ENCODE measurements at regions not wholly inside any gene's neighbourhood (a gene's known extent, or its start where the extent isn't known, plus 50 kb on each side); places are given as distances from the start of the nearest gene placed in this dataset.

- TF ChIP-seq, protein P1, sequence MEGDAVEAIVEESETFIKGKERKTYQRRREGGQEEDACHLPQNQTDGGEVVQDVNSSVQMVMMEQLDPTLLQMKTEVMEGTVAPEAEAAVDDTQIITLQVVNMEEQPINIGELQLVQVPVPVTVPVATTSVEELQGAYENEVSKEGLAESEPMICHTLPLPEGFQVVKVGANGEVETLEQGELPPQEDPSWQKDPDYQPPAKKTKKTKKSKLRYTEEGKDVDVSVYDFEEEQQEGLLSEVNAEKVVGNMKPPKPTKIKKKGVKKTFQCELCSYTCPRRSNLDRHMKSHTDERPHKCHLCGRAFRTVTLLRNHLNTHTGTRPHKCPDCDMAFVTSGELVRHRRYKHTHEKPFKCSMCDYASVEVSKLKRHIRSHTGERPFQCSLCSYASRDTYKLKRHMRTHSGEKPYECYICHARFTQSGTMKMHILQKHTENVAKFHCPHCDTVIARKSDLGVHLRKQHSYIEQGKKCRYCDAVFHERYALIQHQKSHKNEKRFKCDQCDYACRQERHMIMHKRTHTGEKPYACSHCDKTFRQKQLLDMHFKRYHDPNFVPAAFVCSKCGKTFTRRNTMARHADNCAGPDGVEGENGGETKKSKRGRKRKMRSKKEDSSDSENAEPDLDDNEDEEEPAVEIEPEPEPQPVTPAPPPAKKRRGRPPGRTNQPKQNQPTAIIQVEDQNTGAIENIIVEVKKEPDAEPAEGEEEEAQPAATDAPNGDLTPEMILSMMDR (IDR thresholded peaks at IDR 0.05): no peak
- ATAC-seq: no peak
- no peak overlapping the region for H3K4me3 ChIP-seq
- H3K36me3 ChIP-seq (ENCODE audit: low read depth): no peaks in the 10 kb centered on the region
- H3K4me1 ChIP-seq (ENCODE audit: low read depth): no peaks in the 10 kb centered on the region
- no peak for DNase-seq
- intact Hi-C loops (cut with DNase I, micrococcal nuclease): no loop called here
- peaks cover 20% of the 10 kb centered on the region for H3K9me3 ChIP-seq
These were observed 431.8 kb upstream of the MYT1L start for GRCh38 chr2:2762913-2763312.

GRCh38 chr2:2762166-2762908 lies 431.3 kb upstream of the MYT1L start:
- ATAC-seq: no peak
- H3K4me3 ChIP-seq: no peak overlapping the region
- no peak for DNase-seq
- intact Hi-C loops (cut with DNase I, micrococcal nuclease): no loop called here
- peaks cover 18% of the 10 kb centered on the region for H3K9me3 ChIP-seq
- TF ChIP-seq, protein P1 (IDR thresholded peaks at IDR 0.05): no peak
- H3K4me1 ChIP-seq (ENCODE audit: low read depth): no peaks in the 10 kb centered on the region
- H3K36me3 ChIP-seq (ENCODE audit: low read depth): no peaks in the 10 kb centered on the region

DNA sequence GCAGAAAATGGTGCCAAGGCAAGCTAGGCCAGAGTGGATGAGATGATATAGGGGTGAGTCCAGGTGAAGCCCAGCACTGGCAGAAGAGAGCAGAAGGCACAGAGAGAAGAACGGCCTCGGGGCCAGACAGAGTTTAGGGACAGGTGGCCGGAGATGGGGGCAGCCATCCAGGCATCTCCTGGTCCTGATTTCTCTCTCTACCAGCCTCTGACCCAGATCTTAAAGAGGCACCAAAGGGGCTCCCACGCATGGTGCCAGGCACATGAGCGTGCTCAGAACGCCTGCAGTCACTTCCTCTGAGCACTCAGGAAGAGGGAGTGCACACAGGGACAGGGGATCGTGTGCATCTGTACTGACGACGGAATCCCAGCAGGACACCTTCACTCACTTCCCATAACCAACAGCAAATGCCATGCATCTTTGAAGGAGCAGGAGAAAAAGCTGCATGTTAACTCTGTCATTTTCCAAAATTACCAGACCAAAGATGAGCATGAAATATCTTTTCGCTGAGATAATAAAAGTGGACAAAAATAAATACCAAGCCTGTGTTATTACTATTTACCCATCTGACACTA lies 427.8 kb upstream of the MYT1L start:
- Histone ChIP-seq H3K36me3 (ENCODE audit: low read depth) (no peaks in the 10 kb centered on the region), H3K4me3 (no peak overlapping the region), H3K9me3 (peaks cover 28% of the 10 kb centered on the region), H3K4me1 (ENCODE audit: low read depth) (no peaks in the 10 kb centered on the region)
- no peak for ATAC-seq
- TF ChIP-seq, protein P1 (IDR thresholded peaks at IDR 0.05): no peak
- DNase-seq: no peak
- intact Hi-C loops (cut with DNase I, micrococcal nuclease): no loop called here

GRCh38 chr2:2757764-2758163 lies 426.7 kb upstream of the MYT1L start:
- Histone ChIP-seq H3K4me1 (ENCODE audit: low read depth) (no peaks in the 10 kb centered on the region), H3K9me3 (peaks cover 28% of the 10 kb centered on the region), H3K36me3 (ENCODE audit: low read depth) (no peaks in the 10 kb centered on the region), H3K4me3 (no peak overlapping the region)
- ATAC-seq (no peak), DNase-seq (no peak)
- TF ChIP-seq, protein P1 (IDR thresholded peaks at IDR 0.05): no peak
- intact Hi-C loops (cut with DNase I, micrococcal nuclease): no loop called here

GRCh38 chr2:2756886-2757285 lies 425.8 kb upstream of the MYT1L start:
- TF ChIP-seq, protein P1 (IDR thresholded peaks at IDR 0.05): no peak
- Histone ChIP-seq H3K4me3 (no peak overlapping the region), H3K36me3 (ENCODE audit: low read depth) (no peaks in the 10 kb centered on the region), H3K9me3 (peaks cover 29% of the 10 kb centered on the region), H3K4me1 (ENCODE audit: low read depth) (no peaks in the 10 kb centered on the region)
- ATAC-seq (no peak), DNase-seq (no peak)
- intact Hi-C loops (cut with DNase I, micrococcal nuclease): no loop called here

All from mucosa of descending colon (tissue), 3 donors.